ENCODE measurements at regions not wholly inside any gene's neighbourhood (a gene's known extent, or its start where the extent isn't known, plus 50 kb on each side); places are given as distances from the start of the nearest gene placed in this dataset.

- TF ChIP-seq, protein P1, sequence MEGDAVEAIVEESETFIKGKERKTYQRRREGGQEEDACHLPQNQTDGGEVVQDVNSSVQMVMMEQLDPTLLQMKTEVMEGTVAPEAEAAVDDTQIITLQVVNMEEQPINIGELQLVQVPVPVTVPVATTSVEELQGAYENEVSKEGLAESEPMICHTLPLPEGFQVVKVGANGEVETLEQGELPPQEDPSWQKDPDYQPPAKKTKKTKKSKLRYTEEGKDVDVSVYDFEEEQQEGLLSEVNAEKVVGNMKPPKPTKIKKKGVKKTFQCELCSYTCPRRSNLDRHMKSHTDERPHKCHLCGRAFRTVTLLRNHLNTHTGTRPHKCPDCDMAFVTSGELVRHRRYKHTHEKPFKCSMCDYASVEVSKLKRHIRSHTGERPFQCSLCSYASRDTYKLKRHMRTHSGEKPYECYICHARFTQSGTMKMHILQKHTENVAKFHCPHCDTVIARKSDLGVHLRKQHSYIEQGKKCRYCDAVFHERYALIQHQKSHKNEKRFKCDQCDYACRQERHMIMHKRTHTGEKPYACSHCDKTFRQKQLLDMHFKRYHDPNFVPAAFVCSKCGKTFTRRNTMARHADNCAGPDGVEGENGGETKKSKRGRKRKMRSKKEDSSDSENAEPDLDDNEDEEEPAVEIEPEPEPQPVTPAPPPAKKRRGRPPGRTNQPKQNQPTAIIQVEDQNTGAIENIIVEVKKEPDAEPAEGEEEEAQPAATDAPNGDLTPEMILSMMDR (IDR thresholded peaks at IDR 0.05; ENCODE audit: insufficient read depth, low read depth, low read length, missing control alignments) = no peak
- peak; percentile 42 for DNase-seq (ENCODE audit: low read depth)
- H3K4me3 ChIP-seq (ENCODE audit: low read length) = no peak overlapping the region
Measured at GRCh38 chr17:13395862-13396261, 205.9 kb downstream of the HS3ST3A1 start.

DNA sequence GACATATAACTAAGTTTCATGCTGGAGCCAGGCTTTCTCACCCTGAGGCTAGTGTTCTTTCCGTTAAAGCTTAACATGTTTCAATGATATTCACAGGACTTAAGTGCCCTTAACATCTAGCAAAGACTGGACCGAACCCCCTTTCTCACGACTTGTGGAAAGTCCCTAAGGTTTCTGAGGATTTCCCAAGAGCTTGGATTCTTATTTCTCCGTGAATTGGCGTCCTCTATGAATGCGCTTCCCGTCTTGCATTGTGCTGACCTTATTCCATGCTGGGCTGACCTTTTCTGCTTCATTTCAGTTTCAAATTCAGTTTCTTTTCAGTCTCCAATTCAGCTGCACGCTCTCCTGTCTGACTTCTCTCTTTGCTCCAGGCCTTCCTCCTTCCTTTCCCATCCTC lies 206.4 kb downstream of the HS3ST3A1 start:
- no peak for DNase-seq (ENCODE audit: low read depth)
- no peak overlapping the region for H3K4me3 ChIP-seq (ENCODE audit: low read length)
- TF ChIP-seq, protein P1 (IDR thresholded peaks at IDR 0.05; ENCODE audit: insufficient read depth, low read depth, low read length, missing control alignments) = no peak

- H3K4me3 ChIP-seq (ENCODE audit: low read length) = no peak overlapping the region
- peak; percentile 58 for DNase-seq (ENCODE audit: low read depth)
- TF ChIP-seq, protein P1 (IDR thresholded peaks at IDR 0.05; ENCODE audit: insufficient read depth, low read depth, low read length, missing control alignments) = no peak
Measured at GRCh38 chr17:13393841-13394710, 207.7 kb downstream of the HS3ST3A1 start.

GRCh38 chr17:13387952-13388351 lies 213.8 kb downstream of the HS3ST3A1 start:
- TF ChIP-seq, protein P1 (IDR thresholded peaks at IDR 0.05; ENCODE audit: insufficient read depth, low read depth, low read length, missing control alignments) = no peak
- H3K4me3 ChIP-seq (ENCODE audit: low read length) = no peak overlapping the region
- no peak for DNase-seq (ENCODE audit: low read depth)

GRCh38 chr17:13387236-13387635 lies 214.5 kb downstream of the HS3ST3A1 start:
- no peak for DNase-seq (ENCODE audit: low read depth)
- TF ChIP-seq, protein P1 (IDR thresholded peaks at IDR 0.05; ENCODE audit: insufficient read depth, low read depth, low read length, missing control alignments) = no peak
- H3K4me3 ChIP-seq (ENCODE audit: low read length) = no peak overlapping the region

DNA sequence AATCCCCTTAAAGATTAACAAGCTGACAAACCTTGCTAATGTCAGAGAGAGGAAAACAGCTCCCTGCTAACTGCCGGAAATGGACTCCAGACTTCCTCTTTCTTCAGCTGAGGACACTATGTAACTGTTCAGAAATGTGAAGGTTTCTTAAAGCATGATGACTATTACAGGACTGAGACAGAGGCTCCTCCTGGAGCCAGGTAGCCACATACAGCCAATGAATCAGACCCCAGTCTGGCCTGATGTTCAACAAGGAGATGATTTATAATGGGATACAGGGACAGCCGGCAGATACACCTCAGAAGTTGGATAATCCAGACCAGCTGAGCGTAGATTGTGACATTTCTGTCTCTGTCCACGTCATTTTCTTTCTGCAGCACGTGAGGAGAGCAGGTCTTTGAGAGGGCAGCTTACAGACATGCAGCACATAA lies 216.2 kb downstream of the HS3ST3A1 start:
- DNase-seq (ENCODE audit: low read depth) = peak; percentile 37
- H3K4me3 ChIP-seq (ENCODE audit: low read length) = no peak overlapping the region
- TF ChIP-seq, protein P1 (IDR thresholded peaks at IDR 0.05; ENCODE audit: insufficient read depth, low read depth, low read length, missing control alignments) = no peak

DNA sequence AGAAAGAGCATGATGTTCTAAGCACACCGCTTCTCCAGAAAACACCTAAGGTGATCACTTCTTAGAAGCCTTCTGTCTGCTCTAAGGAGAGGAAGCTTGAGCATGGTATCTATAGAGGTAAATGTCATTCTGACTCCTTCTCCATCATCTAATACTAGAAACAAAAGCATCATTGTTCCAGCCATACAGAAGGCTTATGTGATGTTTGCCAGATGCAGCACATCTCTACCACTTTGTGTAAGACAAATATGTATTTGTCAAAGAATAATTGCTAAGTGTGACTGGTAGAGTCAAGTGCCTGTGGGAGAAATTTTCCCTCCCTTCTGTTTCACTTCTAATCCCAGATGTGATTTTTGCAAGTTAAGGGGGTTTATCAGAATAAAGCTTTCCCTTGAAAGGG lies 217.1 kb downstream of the HS3ST3A1 start:
- TF ChIP-seq, protein P1 (IDR thresholded peaks at IDR 0.05; ENCODE audit: insufficient read depth, low read depth, low read length, missing control alignments) = no peak
- DNase-seq (ENCODE audit: low read depth) = no peak
- no peak overlapping the region for H3K4me3 ChIP-seq (ENCODE audit: low read length)
